Upper lobe of right lung (tissue), 1 donor: ENCODE measurements at regions not wholly inside any gene's neighbourhood (a gene's known extent, or its start where the extent isn't known, plus 50 kb on each side); places are given as distances from the start of the nearest gene placed in this dataset.

Experiments
- ATAC-seq: fragments of 200-7000 bp; cut with Tn5 transposase; one replicate; pipeline ENCODE4 v1.9.1; 2020; ENCODE audit warnings: mild to moderate bottlenecking, moderate library complexity
- DNase-seq: peaks from one replicate; pipeline ENCODE4 v3.0.0-alpha.2; 2020
- H3K27ac ChIP-seq: fragments of 200-600 bp; one replicate; pipeline ENCODE4 v1.8.0; 2022
- H3K27me3 ChIP-seq: fragments of 200-600 bp; one replicate; pipeline ENCODE4 v1.8.0; 2022; ENCODE audit warnings: mild to moderate bottlenecking
- H3K36me3 ChIP-seq: fragments of 200-600 bp; one replicate; pipeline ENCODE4 v1.8.0; 2022
- H3K4me1 ChIP-seq: fragments of 200-600 bp; one replicate; pipeline ENCODE4 v1.8.0; 2022
- H3K4me3 ChIP-seq: fragments of 200-600 bp; one replicate; pipeline ENCODE4 v1.8.0; 2022; ENCODE audit warnings: mild to moderate bottlenecking
- H3K9me3 ChIP-seq: fragments of 200-600 bp; one replicate; pipeline ENCODE4 v1.8.0; 2022
- intact Hi-C: fragments of 100-400 bp; cut with DNase I; formaldehyde crosslinking; loops from one replicate; pipeline ENCODE4 v1.11.0; 2022
- TF ChIP-seq, protein P1 (sequence below): fragments of 200-600 bp; IDR thresholded peaks from one replicate; pipeline ENCODE4 v1.8.0; 2022; ENCODE audit warnings: antibody characterized with exemption
- donor health status: DM: no; HTN: yes; CAD: no; lungs with severe emphysema.

DNA sequence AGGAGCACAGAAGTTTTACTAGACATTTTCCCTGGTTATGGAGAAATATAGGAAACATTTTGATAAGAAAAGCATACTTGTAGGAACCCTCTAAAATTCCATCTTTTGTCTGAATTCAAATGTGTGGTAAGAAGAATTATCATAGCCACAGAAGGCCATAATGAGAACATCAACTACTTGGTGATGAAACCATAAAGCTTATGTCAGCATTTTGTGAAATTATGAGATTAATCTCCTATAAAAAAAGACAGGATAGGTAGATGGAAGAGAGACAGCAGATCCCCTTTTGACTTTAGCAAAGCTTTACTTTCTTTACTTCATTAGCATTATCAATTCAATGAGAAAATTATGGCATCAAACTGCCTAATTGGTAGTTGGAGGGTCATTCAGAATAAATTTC, 697.0 kb downstream of the IGSF11 start:
- TF ChIP-seq, protein P1, sequence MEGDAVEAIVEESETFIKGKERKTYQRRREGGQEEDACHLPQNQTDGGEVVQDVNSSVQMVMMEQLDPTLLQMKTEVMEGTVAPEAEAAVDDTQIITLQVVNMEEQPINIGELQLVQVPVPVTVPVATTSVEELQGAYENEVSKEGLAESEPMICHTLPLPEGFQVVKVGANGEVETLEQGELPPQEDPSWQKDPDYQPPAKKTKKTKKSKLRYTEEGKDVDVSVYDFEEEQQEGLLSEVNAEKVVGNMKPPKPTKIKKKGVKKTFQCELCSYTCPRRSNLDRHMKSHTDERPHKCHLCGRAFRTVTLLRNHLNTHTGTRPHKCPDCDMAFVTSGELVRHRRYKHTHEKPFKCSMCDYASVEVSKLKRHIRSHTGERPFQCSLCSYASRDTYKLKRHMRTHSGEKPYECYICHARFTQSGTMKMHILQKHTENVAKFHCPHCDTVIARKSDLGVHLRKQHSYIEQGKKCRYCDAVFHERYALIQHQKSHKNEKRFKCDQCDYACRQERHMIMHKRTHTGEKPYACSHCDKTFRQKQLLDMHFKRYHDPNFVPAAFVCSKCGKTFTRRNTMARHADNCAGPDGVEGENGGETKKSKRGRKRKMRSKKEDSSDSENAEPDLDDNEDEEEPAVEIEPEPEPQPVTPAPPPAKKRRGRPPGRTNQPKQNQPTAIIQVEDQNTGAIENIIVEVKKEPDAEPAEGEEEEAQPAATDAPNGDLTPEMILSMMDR: no peak
- Histone ChIP-seq H3K27me3 (no peaks in the 10 kb centered on the region), H3K4me3 (no peak overlapping the region), H3K4me1 (no peaks in the 10 kb centered on the region), H3K36me3 (no peaks in the 10 kb centered on the region), H3K27ac (no peak overlapping the region), H3K9me3 (peaks cover 3% of the 10 kb centered on the region)
- ATAC-seq (no peak), DNase-seq (no peak)
- intact Hi-C loops: no loop called here

DNA sequence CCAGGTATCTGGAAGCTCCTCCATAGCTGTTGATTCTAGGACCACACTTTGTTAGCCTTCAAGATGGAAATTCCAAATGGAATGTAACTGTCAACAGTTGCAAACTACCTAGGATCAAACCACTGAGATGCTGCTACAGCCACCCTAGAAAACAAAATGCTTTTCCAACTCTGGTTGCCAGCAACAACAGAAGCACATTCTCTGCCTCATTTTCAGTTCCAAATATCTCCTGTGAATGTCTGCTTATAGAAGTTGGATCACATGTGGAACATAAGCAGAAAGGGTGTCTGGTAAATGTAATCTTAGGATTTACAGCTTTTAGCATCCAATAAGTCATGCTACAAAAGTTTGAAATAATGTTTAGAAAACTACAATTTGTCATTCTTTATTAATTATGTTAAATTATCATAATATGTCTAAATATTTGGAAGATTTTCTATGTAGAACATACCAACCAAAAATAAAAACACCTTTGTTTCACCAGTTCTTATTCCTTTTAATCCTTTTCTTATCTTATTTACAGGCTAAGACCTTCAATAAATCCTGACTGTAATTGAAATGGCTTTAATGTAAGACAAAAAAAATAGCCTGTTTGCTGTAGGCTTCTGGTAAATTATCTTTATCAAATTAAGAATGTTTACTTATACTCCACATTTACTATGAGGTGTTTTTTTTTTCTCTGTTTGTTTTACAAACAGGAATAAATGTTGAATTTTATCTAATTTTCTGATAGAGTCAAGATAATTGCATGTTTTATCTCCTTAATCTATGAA, 687.1 kb downstream of the IGSF11 start:
- no peaks in the 10 kb centered on the region for H3K27me3 ChIP-seq
- H3K27ac ChIP-seq: no peak overlapping the region
- H3K9me3 ChIP-seq: no peaks in the 10 kb centered on the region
- DNase-seq (no peak), ATAC-seq (no peak)
- no peaks in the 10 kb centered on the region for H3K4me1 ChIP-seq
- intact Hi-C loops: no loop called here
- TF ChIP-seq, protein P1: no peak
- H3K36me3 ChIP-seq: no peaks in the 10 kb centered on the region
- no peak overlapping the region for H3K4me3 ChIP-seq

DNA sequence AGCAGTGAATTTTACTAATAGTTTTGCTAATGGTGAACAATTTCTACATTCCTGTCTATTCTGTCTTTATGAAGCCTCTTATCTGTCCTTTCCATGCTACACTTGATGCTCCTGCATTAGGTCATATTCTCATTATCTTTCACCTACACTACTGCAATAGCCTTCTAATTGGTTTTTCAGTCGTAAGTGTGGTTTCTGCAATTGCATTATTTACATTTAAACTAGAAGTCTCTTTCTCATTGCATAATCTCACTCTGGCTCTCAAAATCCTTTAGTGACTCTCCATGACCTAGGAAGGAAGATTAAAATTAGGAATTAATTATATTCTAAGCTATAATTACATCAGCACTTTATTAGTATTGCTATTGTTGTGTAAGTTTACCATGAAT, 686.5 kb downstream of the IGSF11 start:
- Histone ChIP-seq H3K4me1 (no peaks in the 10 kb centered on the region), H3K9me3 (no peaks in the 10 kb centered on the region), H3K36me3 (no peaks in the 10 kb centered on the region), H3K27ac (no peak overlapping the region), H3K4me3 (no peak overlapping the region), H3K27me3 (no peaks in the 10 kb centered on the region)
- TF ChIP-seq, protein P1: no peak
- intact Hi-C loops: no loop called here
- no peak for DNase-seq
- ATAC-seq: no peak

DNA sequence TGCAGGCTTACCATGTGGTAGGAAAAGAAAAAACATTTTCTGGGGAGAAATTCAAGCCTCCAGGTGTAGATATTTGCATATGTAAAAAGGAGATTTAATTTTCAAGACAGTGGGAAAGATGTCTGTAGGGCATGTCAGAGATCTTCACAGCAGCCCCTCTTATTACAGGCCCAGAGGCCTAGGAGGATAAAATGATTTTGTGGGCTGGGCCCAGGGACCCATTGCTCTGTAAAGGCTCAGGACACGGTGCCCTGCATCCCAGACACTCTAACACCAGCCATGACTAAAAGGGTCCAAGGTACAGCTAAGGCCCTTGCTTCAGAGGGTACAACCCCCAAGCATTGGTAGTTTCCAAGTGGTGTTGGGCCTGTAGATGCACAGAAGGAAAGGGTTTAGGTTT, 680.1 kb downstream of the IGSF11 start:
- H3K9me3 ChIP-seq: peaks cover 4% of the 10 kb centered on the region
- no peak for DNase-seq
- intact Hi-C loops: no loop called here
- TF ChIP-seq, protein P1: no peak
- H3K4me3 ChIP-seq: no peak overlapping the region
- no peak for ATAC-seq
- H3K27ac ChIP-seq: no peak overlapping the region
- H3K36me3 ChIP-seq: no peaks in the 10 kb centered on the region
- no peaks in the 10 kb centered on the region for H3K4me1 ChIP-seq
- H3K27me3 ChIP-seq: no peaks in the 10 kb centered on the region

DNA sequence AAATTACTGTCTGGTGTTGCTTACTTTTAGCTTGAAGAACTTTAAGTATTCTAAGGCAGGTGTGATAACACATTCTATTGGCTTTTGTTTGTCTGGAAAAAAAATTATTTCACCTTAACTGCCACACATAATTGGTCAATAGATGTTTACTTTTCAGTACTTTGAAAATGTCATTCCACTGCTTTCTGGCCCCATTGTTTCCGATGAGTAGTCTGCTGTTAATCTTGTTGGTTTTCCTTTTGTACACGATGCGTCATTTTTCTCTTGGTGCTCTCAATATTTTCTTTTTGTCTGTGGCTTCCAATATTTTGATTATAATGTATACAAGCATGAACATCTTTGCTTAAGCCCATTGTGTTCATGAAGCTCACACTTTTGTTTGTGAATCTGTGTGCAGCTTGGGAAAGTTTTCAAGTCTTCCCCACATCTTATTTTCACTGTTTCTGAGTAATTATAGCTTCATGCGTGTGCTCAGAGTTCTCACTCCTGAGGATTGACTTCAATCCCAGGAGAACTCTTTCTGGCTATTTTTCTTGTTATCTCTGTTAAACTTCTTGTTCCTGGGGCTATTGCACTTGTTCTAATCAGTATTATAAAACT, 664.7 kb downstream of the IGSF11 start:
- intact Hi-C loops: no loop called here
- Histone ChIP-seq H3K27ac (no peak overlapping the region), H3K4me1 (no peaks in the 10 kb centered on the region), H3K27me3 (no peaks in the 10 kb centered on the region), H3K36me3 (no peaks in the 10 kb centered on the region), H3K4me3 (no peak overlapping the region), H3K9me3 (peaks cover 10% of the 10 kb centered on the region)
- no peak for DNase-seq
- ATAC-seq: no peak
- TF ChIP-seq, protein P1: no peak
